HL-60 (cell line): ENCODE measurements at regions not wholly inside any gene's neighbourhood (a gene's known extent, or its start where the extent isn't known, plus 50 kb on each side); places are given as distances from the start of the nearest gene placed in this dataset.

Experiments used
- GABPA ChIP-seq: IDR thresholded peaks from 2 replicates; pipeline ENCODE4 v1.6.1; 2012; ENCODE audit warnings: low read depth
- POLR2AphosphoS5 ChIP-seq: IDR thresholded peaks from 2 replicates; pipeline ENCODE4 v1.6.1; 2012; ENCODE audit warnings: low read depth
- TF ChIP-seq, protein P1 (sequence below): IDR thresholded peaks from one replicate; pipeline ENCODE4 v1.5.1; 2011; ENCODE audit warnings: low read length, control low read depth, inconsistent platforms; ENCODE audit not compliant: insufficient read depth
- TF ChIP-seq, protein P2 (sequence below): IDR thresholded peaks from 2 replicates; pipeline ENCODE4 v1.6.1; 2012; ENCODE audit warnings: low read depth; ENCODE audit not compliant: insufficient replicate concordance

DNA sequence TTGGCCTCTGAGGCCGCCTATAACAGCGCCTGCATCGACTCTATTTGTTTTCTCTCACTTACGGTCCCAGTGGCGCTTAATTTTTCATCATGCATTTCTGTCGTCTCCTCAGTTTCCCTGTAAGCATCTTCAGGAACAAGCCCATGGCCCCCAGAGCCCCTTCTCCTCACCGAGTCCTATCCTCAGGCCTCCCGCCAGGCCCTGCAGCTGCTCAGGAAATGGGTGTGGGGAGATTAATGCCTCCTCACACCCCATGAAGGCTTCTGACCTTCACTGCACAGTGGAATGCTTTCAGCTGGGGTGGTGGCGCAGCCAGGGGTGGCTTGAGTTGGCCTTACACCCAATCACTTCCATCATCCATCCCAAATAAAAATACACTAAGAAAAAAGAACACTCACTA is 260.4 kb downstream of the FAM43A start:
- TF ChIP-seq, protein P1, sequence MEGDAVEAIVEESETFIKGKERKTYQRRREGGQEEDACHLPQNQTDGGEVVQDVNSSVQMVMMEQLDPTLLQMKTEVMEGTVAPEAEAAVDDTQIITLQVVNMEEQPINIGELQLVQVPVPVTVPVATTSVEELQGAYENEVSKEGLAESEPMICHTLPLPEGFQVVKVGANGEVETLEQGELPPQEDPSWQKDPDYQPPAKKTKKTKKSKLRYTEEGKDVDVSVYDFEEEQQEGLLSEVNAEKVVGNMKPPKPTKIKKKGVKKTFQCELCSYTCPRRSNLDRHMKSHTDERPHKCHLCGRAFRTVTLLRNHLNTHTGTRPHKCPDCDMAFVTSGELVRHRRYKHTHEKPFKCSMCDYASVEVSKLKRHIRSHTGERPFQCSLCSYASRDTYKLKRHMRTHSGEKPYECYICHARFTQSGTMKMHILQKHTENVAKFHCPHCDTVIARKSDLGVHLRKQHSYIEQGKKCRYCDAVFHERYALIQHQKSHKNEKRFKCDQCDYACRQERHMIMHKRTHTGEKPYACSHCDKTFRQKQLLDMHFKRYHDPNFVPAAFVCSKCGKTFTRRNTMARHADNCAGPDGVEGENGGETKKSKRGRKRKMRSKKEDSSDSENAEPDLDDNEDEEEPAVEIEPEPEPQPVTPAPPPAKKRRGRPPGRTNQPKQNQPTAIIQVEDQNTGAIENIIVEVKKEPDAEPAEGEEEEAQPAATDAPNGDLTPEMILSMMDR, result no peak
- TF ChIP-seq POLR2AphosphoS5 (no peak), GABPA (no peak)
- TF ChIP-seq, protein P2, sequence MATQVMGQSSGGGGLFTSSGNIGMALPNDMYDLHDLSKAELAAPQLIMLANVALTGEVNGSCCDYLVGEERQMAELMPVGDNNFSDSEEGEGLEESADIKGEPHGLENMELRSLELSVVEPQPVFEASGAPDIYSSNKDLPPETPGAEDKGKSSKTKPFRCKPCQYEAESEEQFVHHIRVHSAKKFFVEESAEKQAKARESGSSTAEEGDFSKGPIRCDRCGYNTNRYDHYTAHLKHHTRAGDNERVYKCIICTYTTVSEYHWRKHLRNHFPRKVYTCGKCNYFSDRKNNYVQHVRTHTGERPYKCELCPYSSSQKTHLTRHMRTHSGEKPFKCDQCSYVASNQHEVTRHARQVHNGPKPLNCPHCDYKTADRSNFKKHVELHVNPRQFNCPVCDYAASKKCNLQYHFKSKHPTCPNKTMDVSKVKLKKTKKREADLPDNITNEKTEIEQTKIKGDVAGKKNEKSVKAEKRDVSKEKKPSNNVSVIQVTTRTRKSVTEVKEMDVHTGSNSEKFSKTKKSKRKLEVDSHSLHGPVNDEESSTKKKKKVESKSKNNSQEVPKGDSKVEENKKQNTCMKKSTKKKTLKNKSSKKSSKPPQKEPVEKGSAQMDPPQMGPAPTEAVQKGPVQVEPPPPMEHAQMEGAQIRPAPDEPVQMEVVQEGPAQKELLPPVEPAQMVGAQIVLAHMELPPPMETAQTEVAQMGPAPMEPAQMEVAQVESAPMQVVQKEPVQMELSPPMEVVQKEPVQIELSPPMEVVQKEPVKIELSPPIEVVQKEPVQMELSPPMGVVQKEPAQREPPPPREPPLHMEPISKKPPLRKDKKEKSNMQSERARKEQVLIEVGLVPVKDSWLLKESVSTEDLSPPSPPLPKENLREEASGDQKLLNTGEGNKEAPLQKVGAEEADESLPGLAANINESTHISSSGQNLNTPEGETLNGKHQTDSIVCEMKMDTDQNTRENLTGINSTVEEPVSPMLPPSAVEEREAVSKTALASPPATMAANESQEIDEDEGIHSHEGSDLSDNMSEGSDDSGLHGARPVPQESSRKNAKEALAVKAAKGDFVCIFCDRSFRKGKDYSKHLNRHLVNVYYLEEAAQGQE, result no peak
